ENCODE measurements at regions not wholly inside any gene's neighbourhood (a gene's known extent, or its start where the extent isn't known, plus 50 kb on each side); places are given as distances from the start of the nearest gene placed in this dataset.

DNA sequence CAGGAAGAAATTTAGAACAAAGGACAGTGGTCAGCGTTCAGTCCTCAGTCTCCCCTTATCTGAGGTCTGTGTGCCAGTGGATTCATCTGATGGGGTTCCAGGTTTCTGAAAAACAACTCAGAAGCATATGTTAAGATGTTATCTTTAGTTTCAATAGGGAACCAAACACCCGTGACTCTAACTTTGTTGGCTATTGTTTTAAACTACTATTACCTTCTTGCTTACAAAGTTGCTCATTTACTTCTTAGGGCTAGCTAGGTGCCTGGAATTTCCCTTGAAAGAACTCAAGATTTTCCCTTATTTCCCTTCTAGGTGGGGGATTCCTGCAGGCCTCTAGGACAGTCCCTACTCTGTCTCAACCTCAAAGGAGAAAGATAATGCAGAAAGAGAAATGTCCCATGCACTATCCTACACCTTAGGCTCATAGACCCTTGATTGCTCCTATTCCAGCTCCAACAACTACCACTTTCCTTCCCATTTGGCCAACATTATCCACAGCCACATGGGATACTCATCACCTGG is 192.5 kb upstream of the LYZL1 start:
- DNase-seq: no peak

DNA sequence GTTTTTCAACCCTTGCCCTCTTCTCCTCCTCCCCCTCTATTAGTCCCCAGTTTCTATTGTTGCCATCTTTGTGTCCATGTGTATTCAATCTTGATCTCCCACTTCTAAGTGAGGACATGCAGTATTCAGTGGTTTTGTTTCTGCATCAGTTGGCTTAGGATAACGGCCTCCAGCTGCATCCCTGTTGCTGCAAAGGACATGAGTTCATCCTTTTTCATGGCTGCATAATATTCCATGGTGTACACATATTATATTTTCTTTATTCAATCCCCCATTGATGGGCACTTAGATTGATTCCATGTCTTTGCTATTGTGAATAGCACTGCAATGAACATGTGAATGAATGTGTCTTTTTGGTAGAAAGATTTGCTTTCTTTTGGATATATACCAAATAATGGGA is 190.4 kb upstream of the LYZL1 start:
- DNase-seq: no peak

DNA sequence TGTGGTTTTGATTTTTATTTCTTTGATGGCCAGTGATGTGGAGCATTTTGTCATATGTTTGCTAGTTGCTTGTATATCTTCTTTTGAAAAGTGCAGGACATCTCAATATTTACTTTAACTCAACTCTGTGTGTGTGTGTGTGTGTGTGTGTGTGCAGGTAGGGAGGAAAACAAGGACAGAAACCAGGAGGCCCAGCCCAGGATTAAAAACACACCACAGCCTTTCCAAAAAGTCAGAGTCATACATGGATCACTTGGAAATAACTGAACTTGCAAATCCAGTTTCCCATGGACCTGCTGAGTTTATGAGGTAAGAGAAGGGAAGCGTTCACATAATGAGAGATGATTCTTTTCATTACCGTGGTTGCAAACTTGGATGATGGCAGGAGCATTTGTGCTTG is 189.9 kb upstream of the LYZL1 start:
- DNase-seq: no peak

DNA sequence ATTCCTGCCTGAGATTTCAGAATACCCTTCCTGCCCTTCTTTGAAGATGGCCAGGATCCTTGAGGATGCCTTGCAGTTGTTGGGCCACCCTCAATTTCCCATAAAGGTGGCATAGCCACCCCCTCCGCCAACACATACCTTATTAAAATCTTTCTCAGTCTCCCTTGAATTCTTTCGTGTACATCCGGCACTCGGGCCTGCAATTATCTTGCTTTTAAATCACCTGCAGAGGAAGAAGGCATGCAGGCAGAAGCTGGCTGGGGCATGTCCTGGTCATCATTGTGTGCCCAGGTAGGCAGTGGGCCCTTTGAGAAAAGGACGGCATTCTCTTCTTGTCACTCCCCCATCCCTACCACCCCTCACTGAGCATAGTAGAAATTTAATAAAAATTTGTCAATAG is 189.5 kb upstream of the LYZL1 start:
- no peak for DNase-seq

DNA sequence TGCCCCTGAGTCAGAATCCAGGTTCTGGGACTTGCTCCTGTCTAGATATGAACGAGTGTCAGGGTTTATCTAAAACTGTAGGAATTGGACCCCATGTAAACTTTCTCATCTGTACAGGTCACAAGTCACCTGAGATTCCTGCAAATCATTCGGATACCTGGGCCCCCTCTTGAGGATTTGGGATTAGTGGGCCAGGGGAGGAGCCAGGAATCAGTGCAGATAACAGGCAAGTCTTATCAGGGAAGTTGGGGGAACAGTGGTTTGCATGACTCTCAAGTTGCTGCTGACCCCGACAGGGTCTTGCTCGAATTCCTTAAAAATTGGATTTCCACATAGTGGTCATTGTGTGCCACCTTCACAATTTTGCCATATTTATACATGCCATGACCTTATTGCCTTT is 188.4 kb upstream of the LYZL1 start:
- no peak for DNase-seq

DNA sequence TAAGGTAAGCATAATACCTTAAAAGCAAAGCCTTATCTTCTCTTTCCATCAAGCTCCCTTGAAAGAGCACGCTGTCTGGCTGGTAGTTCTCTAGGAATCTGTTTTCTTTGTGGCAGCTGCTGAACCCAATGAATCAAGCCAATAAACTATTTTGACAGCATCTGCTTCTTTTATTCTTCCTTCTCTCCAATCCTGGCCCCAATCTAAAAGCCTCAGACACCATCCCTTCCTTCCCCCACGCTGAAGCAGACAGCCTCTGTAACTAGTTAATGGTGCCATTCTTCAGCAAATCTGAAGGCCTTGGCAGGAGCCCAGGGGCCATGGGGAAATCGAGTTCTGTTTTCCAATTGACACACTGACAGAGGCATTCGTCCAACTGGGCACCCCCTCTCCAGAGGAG is 186.6 kb upstream of the LYZL1 start:
- no peak for DNase-seq

DNA sequence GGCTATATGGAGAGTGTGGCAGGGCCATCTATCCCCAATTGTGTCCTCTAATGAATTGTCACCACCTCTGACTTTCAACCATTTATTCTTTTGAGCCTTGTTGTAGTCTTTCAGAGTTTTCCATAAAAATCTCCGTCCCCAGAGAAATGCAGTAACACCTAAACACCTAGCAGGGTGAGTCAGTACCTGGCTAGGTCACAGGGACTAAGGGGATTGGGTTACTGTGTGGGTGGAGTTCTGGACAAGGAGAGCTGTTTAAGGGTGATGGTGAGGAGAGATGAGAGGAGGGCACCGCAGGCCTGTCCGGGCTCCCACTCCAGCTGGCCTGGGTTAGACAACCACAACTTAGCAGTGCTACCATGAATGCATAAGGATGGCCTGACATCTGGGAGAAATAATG is 186.2 kb upstream of the LYZL1 start:
- DNase-seq: no peak

DNA sequence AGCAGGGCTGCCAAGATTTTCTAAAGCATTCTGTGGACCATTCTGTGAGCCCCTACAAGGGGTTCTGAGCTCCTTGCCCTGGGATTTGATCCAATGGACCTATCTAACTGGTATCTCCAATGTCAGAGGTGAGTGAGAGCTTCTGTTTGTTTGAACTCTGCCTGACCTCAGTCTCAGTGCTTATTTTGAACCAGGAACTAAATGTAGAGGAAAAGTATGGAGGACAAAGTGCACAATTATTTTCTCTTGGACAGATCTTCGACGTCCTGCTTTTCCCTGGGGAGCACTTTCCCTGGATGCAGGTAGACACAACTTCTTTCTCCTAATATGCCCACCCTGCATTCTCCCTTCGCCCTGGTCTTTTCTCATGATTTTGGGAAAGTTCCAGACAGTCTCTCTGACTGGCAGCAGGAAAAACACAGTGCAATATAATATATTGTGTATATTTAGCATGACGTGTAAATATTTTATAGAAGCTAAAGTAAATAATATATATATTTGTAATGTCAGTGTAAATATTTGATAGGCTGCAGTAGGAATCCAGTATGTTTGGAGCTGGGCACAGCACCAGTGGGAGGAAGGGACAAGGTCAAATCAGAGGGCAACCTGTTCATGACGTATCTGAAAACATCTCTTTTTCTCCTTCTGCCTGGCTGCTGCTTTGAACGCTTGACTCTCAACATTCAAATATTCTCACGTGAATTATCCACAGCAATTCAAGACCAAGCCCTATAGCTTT is 184.0 kb upstream of the LYZL1 start:
- DNase-seq: no peak

DNA sequence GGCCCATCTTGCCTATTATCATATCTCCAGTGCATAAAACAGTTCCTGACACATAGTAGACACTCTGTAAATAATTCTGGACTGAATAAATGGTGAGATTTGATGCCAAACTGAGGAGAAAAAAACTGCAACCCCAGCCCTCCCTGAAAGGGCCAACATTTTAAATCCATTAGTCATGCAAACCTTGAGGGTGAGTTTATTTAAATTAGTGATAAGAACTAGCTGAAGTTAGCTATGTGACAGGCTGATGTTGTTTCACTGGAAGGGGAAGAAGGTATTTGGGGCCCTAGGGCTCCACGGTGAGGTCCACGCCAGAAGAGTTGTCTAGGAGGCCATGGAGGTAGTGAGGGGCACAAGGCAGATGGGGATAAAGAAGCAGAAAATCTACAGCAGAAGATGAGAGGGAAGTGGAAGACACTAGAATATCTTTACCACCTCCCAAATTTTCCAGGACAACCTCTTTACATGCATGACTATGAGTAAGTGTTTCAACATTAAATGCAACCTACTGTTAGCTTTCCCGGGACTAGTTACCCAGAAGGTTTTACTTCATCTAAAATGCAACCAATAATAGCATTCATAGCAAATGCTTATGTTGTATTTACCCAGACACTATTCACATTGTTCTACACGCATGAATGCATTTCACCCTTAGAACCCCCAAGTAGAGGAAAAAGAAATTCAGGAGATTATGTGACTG is 183.2 kb upstream of the LYZL1 start:
- peak; percentile 86 for DNase-seq

DNA sequence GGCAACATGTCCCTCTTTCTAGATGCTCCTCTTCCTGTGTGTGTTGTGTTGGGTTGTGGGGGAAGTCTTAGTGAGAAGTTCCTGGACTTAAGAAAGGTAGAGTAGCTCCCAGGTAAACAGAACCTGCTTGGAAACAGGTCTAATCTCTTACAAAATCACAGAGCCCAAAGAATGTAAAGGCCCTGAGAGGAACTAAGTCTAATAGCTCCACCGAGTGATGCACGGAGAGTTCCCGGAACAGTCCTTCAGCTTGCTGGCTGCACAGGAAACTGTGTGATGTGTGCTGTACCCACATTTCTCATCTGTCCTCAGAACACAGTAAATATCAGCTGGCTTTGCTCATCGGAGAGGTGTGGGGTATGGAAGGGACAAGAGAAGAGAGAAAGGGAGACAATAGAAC is 182.6 kb upstream of the LYZL1 start:
- DNase-seq: no peak

DNA sequence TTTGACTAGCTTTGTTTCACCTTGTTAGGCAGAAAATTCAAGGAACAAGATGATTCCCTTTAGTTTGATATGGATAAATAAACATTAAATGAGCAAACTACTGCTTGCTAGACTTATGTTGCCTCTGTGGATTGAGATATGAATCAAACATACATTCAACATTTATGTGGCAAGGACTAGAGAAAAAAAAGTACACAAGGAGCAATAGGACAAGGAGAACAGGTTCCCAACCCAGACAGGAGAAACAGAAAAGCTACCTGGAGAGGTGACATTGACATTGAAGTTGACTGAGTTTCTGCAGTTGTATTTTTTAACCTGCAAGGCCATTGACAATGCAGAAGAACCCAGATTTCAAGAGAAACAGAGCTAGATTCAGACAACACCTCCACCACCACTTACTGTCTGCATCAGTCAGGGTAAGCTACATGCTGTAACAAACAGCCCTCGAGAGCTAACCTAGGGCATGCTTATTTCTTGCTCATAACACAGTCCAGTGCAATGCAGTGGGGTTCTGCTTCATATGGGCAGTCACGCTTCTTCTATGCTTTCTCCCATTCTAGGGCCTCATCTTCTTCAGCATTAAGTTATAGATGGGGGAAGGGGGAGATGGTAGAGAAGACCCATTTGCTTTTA is 180.9 kb upstream of the LYZL1 start:
- DNase-seq: no peak

DNA sequence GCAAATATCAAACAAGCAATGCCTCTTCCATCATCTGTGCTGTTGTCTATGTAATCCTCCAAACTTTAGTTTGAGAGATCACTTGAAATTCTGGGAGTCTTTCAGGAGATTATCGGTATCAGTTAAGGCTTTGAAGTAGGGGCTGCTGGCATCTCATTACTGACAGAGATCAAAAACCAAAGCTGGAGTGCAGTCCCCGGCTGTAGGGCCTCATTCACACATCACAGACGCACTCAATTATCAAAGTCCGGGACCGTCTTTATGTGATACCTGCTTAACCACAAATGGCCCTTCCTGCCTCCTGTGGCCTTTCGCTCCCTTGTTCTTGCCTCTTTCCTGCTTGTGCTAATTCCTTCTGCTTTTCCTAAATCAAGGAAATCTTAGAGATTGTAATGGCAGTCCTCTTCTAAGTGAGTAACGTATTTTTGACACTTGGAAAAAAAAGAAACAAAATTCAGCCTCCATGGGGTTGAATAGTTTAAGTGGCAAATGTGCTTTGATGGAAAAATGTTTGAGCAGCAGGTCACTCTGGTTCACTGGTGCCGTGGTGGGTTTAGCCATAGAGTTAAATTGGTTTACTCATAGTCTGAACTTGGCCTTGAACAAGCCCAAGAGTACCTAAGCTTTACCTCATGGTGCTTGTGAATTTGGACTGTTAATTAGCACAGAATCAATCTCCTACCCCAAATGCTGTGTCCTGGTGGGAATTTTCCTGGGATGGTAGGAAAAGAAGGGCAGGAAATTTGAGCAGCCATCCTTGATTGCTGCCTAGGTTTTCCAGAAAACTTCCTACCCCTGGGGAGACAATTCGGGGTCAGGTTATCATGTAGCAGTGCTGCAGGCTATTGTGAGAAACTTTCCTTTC is 178.9 kb upstream of the LYZL1 start:
- no peak for DNase-seq

DNA sequence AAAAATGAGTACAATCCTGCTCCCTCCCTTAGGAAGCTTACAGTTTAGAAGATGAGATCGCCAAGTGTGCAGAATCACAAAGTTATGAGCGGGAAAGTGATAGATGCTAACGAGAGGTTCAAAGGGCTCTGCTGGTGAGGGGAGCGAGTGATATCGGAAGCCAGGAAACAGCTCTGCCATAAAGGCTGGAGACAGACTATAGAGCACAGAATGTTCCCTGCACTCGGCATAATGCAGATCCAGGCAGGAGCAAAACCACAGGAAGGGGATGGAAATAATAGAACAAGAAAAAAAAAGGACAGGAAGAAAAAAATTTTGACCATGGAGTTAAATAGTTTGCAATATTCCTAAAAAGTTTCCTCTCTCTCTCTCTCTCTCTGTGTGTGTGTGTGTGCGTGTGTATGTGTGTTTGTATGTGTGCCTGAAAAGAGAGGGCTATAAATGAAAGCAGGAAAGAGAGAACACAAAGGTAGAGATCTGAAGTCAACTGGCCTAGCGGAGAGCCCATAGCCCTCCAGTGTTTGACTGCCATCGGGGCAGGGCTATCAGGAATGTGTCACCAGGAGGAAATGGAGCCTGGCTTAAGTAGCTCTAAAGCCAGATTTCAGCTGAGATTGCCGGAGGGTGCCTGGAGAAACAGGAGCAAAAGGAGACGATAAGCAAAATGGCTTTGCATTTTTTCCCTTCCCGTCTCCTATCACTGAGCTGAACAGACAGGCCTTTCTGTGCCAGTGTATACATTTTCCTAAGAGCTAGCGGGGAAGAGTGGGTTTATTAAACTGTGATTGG is 175.8 kb upstream of the LYZL1 start:
- no peak for DNase-seq

DNA sequence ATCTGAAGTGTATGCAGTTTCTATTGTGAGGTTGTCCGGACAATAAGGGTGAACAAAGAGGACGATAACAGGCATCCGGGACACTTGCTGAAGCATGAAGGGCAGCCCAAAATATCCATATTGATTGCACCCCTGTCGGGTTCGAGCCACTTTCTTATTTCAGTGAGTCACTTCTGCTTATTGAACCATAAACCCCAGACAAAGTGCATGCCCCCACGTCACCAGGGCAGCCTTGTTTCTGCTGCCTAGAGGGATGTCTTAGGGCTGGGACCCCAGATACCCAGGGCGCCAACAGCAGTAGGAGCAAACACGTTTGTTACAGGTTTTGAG is 175.3 kb upstream of the LYZL1 start:
- DNase-seq: no peak

DNA sequence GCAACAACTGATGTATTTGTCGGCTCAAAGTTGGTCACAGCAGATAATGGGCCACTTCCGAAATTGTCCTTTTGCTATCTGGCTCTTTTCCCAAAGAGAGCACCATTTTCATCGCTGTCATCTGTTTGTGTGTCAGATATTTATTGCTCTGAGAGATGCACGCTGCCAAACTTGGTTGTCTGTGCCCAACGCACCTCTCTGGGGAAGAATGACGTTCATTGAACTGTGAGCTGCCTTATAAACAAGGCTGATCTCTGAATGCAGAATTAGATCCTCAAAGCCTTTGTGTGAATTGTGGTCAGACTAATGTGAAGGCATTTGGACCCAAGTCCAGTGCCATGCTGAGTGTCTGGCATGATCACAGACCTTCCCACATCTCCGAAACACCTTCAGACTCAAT is 174.7 kb upstream of the LYZL1 start:
- DNase-seq: no peak

DNA sequence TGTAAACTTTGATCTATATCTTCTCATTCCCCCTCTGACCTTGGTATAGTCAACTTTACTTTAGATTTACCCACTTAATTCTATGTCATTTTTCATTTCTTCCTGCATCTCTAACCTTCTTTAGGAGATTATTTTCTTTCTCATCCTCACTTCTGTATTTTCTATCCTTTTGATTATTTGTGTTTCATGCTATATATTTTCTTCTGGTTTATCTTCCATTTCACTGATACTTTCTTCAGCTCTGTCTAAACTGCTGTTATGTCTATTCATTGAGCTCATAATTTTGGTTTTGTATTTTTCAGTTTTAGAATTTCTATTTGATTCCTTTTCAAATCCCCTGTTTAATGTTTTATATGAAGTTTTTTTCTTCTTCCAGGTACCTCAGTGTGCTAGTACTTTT is 171.1 kb upstream of the LYZL1 start:
- no peak for DNase-seq

DNA sequence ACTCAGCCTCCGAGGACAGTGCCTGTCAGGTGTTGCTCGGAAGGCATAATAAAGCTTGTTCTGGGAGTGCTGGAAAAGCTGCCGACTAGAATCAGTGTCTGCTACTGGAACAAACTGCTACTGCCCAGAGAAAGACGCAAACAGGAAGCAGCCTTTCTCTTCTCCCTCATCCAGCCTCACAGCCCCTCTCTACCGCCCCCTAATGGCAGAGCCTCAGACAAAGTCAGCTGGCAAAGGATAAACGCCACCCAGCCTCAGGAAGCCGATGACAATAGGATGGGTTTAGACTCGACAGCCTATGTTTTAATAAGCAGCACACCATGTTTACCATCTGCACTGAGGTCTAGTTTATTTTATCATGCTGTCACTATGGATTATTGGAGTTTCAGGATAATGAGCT is 169.5 kb upstream of the LYZL1 start:
- peak; percentile 28 for DNase-seq

DNA sequence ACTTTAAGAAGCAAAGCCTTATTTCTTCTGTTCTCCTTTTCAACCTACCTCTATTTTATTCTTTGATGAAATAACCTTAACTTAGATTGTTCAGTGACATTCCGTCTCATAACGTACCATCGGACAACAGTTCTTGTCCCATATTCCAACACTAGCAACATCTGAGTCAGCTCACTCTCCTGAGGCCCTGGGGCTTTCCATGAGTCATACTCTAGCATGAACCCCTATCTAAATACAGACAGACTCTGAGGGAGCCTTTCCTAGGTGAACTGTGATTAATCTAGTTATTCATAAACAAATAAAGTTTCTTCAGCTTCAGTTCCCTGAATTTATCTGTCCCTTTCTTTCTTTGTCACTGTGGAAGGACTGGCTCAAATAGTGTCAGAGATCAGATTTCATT is 168.7 kb upstream of the LYZL1 start:
- peak; percentile 89 for DNase-seq

DNA sequence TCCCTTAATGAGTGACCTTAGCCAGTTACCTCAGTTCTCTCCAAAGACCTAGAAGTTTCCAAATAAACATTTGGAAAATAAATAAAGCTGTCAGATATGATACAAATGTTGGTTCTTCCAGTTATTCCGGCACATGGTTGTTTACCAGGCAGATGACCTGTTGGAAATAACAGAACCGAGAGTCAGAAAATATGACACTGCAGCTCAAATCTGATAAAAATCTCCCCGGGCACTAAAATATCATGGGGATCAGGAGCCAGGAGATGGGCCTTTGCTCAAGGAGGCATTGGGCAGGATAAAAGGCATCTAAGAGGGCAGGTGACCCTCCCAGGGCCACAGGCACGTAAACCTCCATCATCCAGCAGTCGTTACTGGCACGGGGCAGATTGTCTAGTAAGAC is 164.0 kb upstream of the LYZL1 start:
- DNase-seq: no peak

DNA sequence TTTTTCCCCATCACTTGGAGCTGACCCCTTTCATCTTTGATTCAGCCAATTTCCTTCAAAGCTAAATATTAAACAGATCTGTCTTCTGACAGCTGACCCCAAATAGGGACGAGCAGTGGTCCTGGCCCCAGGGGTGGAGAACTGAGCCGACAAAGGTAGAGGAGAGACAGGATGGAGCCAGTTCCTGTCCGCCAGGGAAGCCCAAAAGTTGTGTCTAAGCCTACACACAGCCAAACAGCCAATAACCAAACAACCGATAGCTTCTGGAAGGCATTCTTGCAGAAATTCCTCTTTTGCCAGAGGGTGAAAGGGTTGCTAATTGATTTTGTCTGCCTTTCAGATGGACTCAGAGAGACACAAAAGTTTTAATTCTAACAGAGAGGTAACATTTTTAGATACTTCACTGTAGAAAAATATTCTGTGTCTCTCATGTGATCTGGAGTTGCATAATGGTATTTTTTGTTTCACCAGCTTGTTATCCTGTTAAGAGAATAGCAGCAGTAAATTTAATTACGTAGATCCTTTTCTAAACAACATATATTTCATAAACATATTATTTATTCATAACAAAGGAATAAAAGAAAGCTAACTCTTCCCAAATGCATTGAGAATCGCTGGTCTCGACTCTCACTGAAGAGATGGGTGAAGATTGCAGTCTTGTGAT is 161.7 kb upstream of the LYZL1 start:
- DNase-seq: no peak

DNA sequence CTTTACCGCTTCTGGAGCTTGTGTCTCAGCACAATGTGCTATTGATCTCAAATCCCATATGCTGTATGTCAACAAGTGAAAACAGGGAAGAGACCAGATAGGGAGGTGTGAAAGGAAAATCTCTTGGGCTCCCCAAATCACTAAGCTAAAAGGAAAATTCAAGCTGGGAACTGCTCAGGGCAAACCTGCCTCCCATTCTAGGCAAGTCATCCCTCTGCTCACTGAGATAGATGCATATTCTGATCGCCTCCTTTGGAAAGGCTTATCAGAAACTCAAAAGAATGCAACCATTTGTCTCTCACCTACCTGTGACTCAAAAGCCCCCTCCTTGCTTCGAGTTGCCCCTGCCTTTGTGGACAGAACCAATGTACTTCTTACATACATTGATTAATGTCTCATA is 161.1 kb upstream of the LYZL1 start:
- no peak for DNase-seq

DNA sequence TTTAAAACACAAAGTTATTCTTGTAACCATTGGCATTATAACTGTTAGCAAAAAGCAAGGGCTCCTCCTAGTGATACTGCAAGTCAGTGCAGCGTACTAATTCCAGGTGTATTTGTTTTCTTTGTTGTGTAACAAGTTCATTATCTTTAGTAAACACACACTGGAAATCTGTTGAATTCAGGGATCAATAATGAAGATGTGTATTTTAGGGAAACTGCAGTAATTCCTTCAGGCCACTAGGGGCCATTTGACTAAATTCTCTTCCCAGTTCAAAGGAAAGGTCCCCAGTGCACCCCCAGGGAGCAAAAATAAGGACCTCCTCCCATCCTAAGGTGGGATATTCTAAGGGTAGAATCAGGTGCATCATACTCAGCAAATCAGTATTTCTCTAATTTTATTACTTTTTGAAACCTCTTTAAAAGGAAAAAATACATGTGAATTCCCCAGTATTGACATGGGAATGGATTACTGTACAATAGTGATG is 158.6 kb upstream of the LYZL1 start:
- DNase-seq: peak; percentile 34
